Fibroblast of the aortic adventitia (primary cell): ENCODE measurements at regions not wholly inside any gene's neighbourhood (a gene's known extent, or its start where the extent isn't known, plus 50 kb on each side); places are given as distances from the start of the nearest gene placed in this dataset.

Source experiments
- DNase-seq: peaks from one replicate; pipeline ENCODE4 v3.0.0-alpha.2; 2010; ENCODE audit warnings: low read depth
- H3K4me3 ChIP-seq: 2 replicates; pipeline ENCODE4 v1.5.1; 2011; ENCODE audit warnings: low read depth, mild to moderate bottlenecking, control low read depth, low read length, moderate library complexity
- CTCF ChIP-seq: IDR thresholded peaks from 2 replicates; pipeline ENCODE4 v1.5.1; 2011; ENCODE audit warnings: mild to moderate bottlenecking, low read length, control low read depth, inconsistent platforms; ENCODE audit not compliant: insufficient read depth

GRCh38 chr3:72397586-72397985 lies 450.7 kb downstream of the SHQ1 start:
- no peak for TF ChIP-seq CTCF
- DNase-seq = no peak
- H3K4me3 ChIP-seq = no peak overlapping the region

GRCh38 chr3:72396899-72397298 lies 451.3 kb downstream of the SHQ1 start:
- no peak for DNase-seq
- no peak overlapping the region for H3K4me3 ChIP-seq

GRCh38 chr3:72395776-72396311 lies 452.4 kb downstream of the SHQ1 start:
- no peak overlapping the region for H3K4me3 ChIP-seq
- TF ChIP-seq CTCF = no peak
- DNase-seq = no peak

More at GRCh38 chr3:72396899-72397298, 451.3 kb downstream of the SHQ1 start:
- no peak for TF ChIP-seq CTCF

GRCh38 chr3:72393455-72393854 lies 454.8 kb downstream of the SHQ1 start:
- TF ChIP-seq CTCF = no peak
- H3K4me3 ChIP-seq = no peak overlapping the region
- no peak for DNase-seq

DNA sequence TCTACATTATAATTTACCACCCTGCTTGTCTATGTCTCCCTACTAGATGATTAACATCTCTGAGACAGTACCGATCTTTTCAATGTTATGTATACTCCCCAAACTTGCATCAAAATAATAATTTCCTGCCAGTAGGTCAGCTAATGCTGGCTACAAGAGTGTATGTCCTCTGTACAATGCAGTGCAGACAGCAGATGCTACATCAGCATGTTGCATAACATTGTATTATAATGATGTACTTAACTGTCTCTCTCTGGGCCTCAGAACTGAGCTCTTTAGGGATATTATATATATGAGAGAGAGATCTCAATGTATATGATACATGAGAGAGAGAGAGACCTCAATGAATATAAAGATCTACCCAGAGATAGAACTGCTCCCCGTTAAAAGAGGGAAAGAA lies 456.6 kb downstream of the SHQ1 start:
- no peak overlapping the region for H3K4me3 ChIP-seq
- TF ChIP-seq CTCF = no peak
- no peak for DNase-seq

- H3K4me3 ChIP-seq = no peak overlapping the region
- TF ChIP-seq CTCF = no peak
- peak; percentile 25 for DNase-seq
Observed at GRCh38 chr3:72390841-72391240, 457.4 kb downstream of the SHQ1 start.

DNA sequence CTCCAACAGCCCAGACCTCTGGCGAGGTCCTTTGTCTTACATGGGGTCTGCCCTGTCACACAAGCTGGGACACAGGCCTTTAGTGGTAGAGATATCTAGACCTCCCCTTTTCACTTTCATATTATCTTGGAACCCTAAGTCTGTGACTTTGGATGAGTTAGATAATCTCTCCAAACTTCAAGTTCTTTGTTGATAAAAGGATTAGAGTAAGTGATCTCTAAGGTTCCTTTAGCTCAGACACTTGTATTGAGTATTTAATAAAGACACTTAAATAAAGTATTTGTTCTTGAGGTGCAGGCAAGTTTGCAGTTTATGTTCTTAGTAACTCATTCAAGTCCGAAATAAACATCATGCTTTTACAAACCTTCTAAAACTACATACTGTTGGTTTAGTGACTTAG lies 459.6 kb downstream of the SHQ1 start:
- no peak for TF ChIP-seq CTCF

More for the DNA sequence above, 459.6 kb downstream of the SHQ1 start:
- no peak overlapping the region for H3K4me3 ChIP-seq
- no peak for DNase-seq
